ENCODE measurements at regions not wholly inside any gene's neighbourhood (a gene's known extent, or its start where the extent isn't known, plus 50 kb on each side); places are given as distances from the start of the nearest gene placed in this dataset.

- DNase-seq = no peak
Measured at GRCh38 chr10:130757821-130758489, 553.6 kb downstream of the TCERG1L start.

DNA sequence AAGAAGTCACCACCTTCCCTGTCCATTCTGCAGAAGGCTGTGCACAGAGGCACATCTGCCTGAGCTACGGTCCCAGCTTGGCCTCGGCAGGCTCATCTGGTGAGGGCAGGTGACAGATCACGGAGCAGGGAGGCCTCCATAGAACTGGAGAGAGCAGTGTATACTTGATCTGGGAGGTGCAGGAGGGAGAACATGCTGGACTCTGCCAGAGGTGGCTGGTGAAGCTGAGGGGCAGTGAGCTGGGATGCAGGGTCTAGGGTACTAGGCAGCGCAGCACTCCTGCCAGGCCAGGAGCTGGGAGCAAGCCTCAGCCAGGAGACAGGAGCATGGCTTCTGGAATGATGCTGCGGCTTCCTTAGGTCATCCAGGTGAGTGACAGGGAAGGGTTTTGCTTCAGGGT is 553.0 kb downstream of the TCERG1L start:
- no peak for DNase-seq

DNA sequence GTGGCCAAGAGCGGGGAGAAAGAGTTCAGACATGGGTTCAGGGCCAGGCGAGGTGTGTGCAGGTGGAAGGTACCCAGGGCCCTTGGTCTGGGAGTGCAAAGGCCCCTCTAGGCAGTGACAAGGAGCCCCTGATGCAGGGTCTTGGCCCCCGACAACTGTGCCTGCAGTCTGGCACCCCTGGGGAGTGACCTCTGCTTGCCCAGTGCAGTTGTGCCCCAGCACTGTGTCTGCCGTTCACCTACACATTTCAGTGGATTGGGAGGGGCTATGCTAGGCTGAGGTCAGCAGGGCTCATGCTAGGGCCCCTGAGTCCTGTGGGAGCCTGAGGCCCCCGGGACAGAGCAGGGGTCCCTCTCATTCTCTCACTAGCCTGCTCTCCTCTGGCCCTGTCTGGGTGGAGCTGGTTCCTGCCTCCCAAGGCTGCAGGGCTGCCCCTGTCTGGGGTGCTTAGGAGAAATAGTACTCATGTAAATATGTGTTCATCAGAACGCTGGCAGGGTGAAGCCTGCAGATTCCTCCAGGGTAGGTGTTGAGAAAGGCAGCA is 550.4 kb downstream of the TCERG1L start:
- DNase-seq = no peak

DNA sequence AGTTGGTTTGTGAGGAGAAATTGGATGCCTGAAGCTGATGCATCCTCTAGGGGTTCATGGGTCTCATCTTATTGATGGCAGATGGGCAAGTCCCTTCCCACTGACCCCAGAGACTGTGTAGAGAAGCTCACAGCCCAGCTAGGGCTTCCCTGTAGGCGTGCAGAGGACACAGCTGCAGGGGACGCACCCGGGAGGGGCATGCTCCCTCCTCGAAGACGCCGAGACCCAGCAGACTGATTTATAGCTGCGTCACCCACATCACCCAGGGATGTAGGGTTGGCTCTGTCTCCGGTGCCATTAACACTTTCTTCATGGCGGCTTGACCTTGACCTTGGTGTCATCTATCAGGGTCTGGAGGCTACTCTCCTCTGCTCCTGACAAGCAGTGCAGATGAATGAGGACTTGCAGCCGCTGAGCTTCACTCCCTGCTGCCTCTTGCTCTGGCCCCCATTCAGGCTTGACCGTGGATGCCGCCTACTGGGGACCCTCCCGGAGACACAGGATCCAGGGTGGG is 549.7 kb downstream of the TCERG1L start:
- DNase-seq = no peak

DNA sequence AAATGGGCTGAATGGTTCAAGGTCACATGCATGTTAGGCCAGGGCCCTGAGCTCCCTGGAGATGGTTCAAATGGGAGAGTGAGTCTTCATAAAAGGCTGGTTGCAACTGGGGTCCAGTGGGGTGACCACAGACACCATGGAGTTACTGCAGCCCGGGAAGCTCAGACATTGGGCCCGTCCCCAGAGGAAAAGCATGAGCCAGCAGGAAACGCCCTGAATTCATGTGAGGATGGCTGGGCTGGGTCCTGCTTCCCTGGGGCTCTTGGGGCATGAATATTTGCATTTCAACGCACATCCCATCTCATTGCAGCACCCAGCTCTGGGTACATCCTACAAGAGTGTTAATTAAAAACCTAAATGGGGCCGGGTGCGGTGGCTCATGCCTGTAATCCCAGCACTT is 549.0 kb downstream of the TCERG1L start:
- DNase-seq = no peak

- no peak for DNase-seq
Measured at GRCh38 chr10:130763071-130763470, 548.5 kb downstream of the TCERG1L start.

DNA sequence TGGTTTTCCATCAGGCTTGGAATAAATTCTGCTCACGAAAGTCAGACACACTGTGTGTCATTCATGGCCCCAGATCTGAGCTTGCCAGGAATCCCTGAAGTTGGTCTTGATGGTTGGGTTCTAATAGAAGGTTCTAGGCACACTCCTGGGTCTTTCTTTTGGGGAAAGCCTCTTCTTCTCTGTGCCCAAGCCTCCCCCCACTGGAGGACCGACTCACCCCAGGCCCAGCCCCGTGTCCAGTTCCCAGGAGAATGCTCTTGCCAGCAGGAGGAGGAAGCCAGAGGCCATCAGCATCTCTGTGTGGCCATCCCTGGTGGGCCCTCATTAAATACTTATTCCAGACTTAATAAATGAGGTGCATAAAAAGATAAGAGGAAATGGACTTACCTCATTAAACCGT is 548.0 kb downstream of the TCERG1L start:
- no peak for DNase-seq

DNA sequence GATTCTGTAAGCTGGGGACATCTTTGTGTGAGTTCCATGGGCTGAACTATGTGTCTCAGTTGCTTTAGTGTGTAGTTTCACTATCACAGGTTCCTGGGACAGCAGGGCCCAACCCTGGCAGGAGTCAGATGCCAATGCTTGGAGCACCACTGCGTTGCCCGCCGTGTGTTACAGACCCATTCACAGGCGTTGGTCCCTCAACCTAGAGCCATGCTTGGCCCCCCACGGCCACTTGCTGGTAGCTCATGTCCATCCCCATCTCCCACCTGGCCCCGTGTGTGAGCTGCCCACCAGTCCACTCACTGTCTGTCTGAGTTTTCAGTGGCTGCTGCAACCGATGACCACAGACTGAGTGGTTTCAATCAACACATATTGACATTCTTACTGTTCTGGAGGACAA is 546.9 kb downstream of the TCERG1L start:
- no peak for DNase-seq

- DNase-seq = no peak
Measured at GRCh38 chr10:130766071-130766470, 545.5 kb downstream of the TCERG1L start.

GRCh38 chr10:130767116-130767730 is 544.3 kb downstream of the TCERG1L start:
- no peak for DNase-seq

DNA sequence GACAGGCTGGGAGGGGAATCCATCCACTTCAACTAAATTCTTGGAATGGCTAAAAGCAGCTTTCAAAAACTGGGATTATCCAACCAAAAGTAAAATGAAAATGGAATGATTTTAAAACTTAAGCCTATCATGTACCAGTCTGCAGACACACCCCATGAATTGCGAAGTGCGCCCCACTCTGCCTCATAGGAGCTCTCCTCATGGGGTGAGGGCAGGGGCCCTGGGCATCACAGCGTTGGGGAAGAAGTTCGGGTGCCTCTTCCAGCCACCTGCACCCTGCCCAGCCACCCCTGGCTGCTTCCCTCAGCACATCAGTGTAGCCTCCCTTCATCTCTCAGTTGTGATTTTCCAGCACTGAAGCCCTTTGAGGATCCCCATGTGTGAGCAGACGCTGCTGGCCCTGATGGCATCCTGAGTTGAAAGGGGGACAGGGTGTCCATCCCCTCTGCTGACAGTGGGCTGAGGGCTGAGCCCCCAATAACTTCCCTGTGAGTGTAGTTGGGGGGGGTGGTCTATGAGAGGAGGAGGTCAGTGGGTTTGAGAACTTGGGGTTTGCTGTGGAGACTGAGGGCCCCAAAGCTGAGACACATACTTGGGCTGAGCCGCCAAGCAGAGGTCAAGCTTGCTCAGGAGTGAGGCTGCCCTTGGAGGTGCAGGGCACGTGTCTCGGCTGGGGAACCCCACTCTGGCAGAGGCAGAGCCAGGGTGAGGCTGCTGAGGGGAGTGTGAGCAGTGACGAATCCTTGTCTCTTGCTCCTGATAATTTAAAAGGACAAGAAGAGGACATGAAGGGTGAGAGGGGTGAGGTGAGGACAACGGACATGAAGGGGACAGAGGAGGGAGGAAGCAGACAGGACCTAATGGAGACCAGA is 542.1 kb downstream of the TCERG1L start:
- DNase-seq = no peak

- no peak for DNase-seq
Measured at GRCh38 chr10:130770018-130770630, 541.4 kb downstream of the TCERG1L start.

DNA sequence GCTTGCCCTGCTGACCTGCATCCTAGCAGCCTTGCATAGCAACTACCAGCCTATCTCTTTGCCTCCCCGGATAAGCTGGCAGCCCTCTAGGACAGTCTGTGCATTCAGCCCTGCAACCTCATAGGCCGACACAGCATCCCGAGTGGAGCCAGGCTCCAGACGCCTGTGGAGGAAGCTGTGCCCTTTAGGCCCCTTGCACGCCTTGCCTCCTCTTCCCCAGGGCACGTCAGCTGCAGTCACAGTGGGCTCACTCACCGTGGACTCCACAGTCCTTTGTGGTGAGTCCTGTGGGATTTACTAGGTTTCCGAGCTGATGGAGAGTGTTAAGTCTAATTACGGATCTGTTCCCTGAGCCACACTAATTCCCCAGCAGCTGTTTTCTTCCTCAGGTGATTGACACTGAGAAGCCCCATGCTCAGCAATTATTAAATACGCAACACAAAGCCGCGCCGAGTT is 540.0 kb downstream of the TCERG1L start:
- no peak for DNase-seq

GRCh38 chr10:130772056-130772455 is 539.5 kb downstream of the TCERG1L start:
- DNase-seq = no peak

- no peak for DNase-seq
Measured at GRCh38 chr10:130772676-130773075, 538.8 kb downstream of the TCERG1L start.

- DNase-seq = no peak
Measured at GRCh38 chr10:130773941-130774340, 537.6 kb downstream of the TCERG1L start.

- no peak for DNase-seq
Measured at GRCh38 chr10:130774871-130775270, 536.6 kb downstream of the TCERG1L start.

DNA sequence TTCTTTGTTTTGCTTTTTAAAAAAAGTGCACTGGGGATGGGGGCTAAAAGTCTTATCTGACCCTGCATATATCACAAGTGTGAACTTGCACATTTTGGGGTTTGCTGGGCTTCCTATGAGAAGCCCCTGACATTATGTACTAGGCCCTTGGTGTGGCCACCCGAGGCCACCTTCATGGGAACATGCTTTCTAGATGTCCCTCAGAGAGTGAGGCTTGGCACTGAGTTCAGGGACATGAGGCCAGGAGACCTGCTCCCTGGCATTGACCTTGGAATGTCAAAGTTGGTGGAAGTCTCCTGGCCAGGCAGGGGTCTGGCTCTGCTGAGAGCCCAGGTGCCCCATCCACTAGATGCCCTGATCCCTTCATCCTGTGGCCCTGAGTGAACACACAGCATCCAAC is 536.2 kb downstream of the TCERG1L start:
- no peak for DNase-seq

DNA sequence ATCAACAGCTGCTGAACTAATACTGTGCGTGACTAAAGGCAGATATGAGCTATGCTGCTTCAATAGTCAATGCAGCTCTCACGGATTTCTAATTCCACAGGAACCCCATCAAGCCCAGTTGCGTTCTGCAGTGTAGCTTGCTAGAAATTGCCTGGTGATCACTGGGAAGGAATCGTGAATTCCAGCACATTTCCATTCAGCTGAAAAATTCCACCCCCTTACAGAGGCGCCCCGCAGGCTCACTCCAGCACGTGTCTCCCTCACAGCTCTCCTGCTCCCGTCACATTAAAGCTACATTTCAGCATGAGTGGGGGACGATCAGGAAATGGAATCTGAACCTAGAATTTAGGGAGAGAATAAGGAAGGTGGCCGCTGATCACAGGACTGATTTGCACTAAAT is 534.8 kb downstream of the TCERG1L start:
- DNase-seq = no peak

GRCh38 chr10:130777507-130778165 is 533.9 kb downstream of the TCERG1L start:
- DNase-seq = no peak

DNA sequence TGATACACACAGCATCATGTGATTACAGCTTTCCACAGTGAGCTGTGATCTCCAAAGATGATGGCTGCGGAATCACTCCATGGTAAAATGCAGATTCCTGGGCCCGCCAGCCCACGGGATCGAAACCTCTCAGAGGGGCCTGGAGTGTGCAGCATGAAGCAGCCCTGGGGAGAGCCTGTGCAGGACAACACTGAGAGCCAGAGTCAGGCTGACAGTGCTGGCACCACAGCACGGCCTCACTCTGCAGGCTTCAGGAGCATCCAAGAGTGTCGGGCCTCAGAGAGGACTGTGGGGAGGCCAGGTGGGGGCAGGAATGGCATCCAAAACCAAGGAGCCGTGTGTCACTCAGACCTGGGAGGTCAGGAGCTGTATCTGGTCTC is 533.4 kb downstream of the TCERG1L start:
- DNase-seq = no peak

GRCh38 chr10:130780763-130781162 is 530.8 kb downstream of the TCERG1L start:
- DNase-seq = no peak

Measured in activated CD4-positive, alpha-beta T cell treated with anti-CD3 and anti-CD28 coated beads, Interleukin-2, amount 50 U/mL, for 48 hours (primary cell).